OCI-LY7 (cell line): ENCODE measurements at regions not wholly inside any gene's neighbourhood (a gene's known extent, or its start where the extent isn't known, plus 50 kb on each side); places are given as distances from the start of the nearest gene placed in this dataset.

Experiments used
- BruUV-seq: library from RNA; stranded (reverse); fragments of 400-500 nt; replicated peaks from 2 replicates; lab custom pipeline; 2021; lab: Mats Ljungman, UMichigan
- CTCF ChIA-PET: fragments of 300-600 bp; sonication (Branson Sonifier 250); formaldehyde crosslinking; loops from one replicate; lab custom pipeline; 2022; ENCODE audit warnings: antibody characterized with exemption; ENCODE audit not compliant: unreplicated experiment; lab: Charles Lee
- POLR2A ChIA-PET: fragments of 300-600 bp; sonication (Branson Sonifier 250); formaldehyde crosslinking; loops from one replicate; lab custom pipeline; 2022; ENCODE audit warnings: antibody characterized with exemption; lab: Charles Lee
- DNase-seq: peaks from one replicate; pipeline ENCODE4 v3.0.0-alpha.2; 2015; ENCODE audit warnings: low spot score
- H2AFZ ChIP-seq: fragments of 200-600 bp; sonication (generic), shearing (Covaris generic); 2 replicates; pipeline ENCODE4 v1.6.1; 2014; ENCODE audit warnings: mild to moderate bottlenecking, antibody characterized with exemption, low read length, moderate library complexity
- H3K27ac ChIP-seq: fragments of 200-600 bp; sonication (generic); 2 replicates; pipeline ENCODE4 v1.5.1; 2014; ENCODE audit warnings: mixed run types, low read depth, mild to moderate bottlenecking, moderate library complexity, low read length, inconsistent platforms; ENCODE audit not compliant: poor library complexity, severe bottlenecking
- H3K36me3 ChIP-seq: fragments of 200-600 bp; sonication (generic); 2 replicates; pipeline ENCODE4 v1.6.1; 2014; ENCODE audit warnings: mild to moderate bottlenecking, antibody characterized with exemption, low read length, moderate library complexity, mixed read lengths; ENCODE audit not compliant: insufficient read depth
- H3K4me1 ChIP-seq: fragments of 200-600 bp; sonication (generic); 2 replicates; pipeline ENCODE4 v1.5.1; 2014; ENCODE audit warnings: mild to moderate bottlenecking, low read length; ENCODE audit not compliant: insufficient read depth, poor library complexity, severe bottlenecking
- H3K4me2 ChIP-seq: fragments of 200-600 bp; sonication (generic); 2 replicates; pipeline ENCODE4 v1.6.1; 2014; ENCODE audit warnings: mild to moderate bottlenecking, low read length
- H3K4me3 ChIP-seq: fragments of 200-600 bp; sonication (generic); 2 replicates; pipeline ENCODE4 v1.5.1; 2014; ENCODE audit warnings: mild to moderate bottlenecking, low read depth, low read length; ENCODE audit not compliant: poor library complexity, severe bottlenecking
- H3K79me2 ChIP-seq: fragments of 200-600 bp; sonication (generic); 2 replicates; pipeline ENCODE4 v1.6.1; 2016; ENCODE audit warnings: low read depth, mild to moderate bottlenecking, low read length, moderate library complexity, mixed read lengths; ENCODE audit not compliant: insufficient read depth
- H3K9me2 ChIP-seq: fragments of 200-600 bp; sonication (generic); 2 replicates; pipeline ENCODE4 v1.6.1; 2016; ENCODE audit warnings: mild to moderate bottlenecking, low read length, mixed read lengths; ENCODE audit not compliant: insufficient read depth
- H3K9me3 ChIP-seq: fragments of 200-600 bp; sonication (generic); 2 replicates; pipeline ENCODE4 v1.6.1; 2014; ENCODE audit warnings: mild to moderate bottlenecking, mixed run types, low read length, mixed read lengths
- H4K20me1 ChIP-seq: fragments of 200-600 bp; sonication (generic); 2 replicates; pipeline ENCODE4 v1.6.1; 2014; ENCODE audit warnings: mild to moderate bottlenecking, antibody characterized with exemption, low read length, moderate library complexity, mixed read lengths; ENCODE audit not compliant: insufficient read depth
- EZH2phosphoT487 ChIP-seq: fragments of 200-600 bp; sonication (generic); IDR thresholded peaks from 2 replicates; pipeline ENCODE4 v1.6.1; 2018; ENCODE audit warnings: low read depth, borderline replicate concordance, mild to moderate bottlenecking, mixed run types, antibody characterized with exemption, low read length, moderate library complexity, mixed read lengths
- intact Hi-C: fragments of 100-400 bp; cut with micrococcal nuclease; formaldehyde crosslinking; loops from one replicate; pipeline ENCODE4 v1.10.0; 2022; ENCODE audit not compliant: unreplicated experiment
- TF ChIP-seq, protein P1 (sequence below): fragments of 200-600 bp; sonication (generic); conservative IDR thresholded peaks from 2 replicates; pipeline ENCODE4 v1.5.1; 2014; ENCODE audit warnings: mild to moderate bottlenecking, antibody characterized with exemption, low read length, moderate library complexity, mixed read lengths

DNA sequence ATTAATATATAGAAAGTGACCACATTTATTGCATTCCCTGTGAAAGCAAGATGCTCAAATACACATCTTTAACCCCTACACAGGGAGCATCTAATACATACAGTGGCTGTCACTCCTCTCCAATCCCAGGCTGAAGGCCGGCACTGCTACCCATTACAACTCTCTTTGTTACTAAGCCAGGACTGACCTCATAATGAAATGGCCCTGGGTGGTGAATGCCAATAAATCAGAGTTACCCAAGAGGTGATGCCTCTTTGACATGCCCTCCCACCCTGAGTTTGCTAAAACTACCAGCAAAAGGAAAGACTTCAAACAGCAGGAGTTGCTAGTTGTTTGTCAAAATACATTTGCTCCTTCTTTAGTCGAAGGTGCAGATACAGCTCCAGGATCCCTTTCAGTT lies 214.2 kb downstream of the FOXA2 start:
- Histone ChIP-seq H3K4me1 (peaks cover 29% of the 10 kb centered on the region), H3K27ac (no peak overlapping the region), H2AFZ (no peak overlapping the region), H4K20me1 (no peaks in the 10 kb centered on the region), H3K9me2 (no peaks in the 10 kb centered on the region), H3K79me2 (no peaks in the 10 kb centered on the region), H3K36me3 (no peaks in the 10 kb centered on the region), H3K9me3 (no peaks in the 10 kb centered on the region), H3K4me2 (no peak overlapping the region), H3K4me3 (no peak overlapping the region)
- POLR2A ChIA-PET: interaction anchor here (0.7 kb wide), 1 partner anchor 99 kb away, joined by 3 read pairs; no protein-coding TSS in a partner anchor
- DNase-seq: no peak
- TF ChIP-seq, protein P1, sequence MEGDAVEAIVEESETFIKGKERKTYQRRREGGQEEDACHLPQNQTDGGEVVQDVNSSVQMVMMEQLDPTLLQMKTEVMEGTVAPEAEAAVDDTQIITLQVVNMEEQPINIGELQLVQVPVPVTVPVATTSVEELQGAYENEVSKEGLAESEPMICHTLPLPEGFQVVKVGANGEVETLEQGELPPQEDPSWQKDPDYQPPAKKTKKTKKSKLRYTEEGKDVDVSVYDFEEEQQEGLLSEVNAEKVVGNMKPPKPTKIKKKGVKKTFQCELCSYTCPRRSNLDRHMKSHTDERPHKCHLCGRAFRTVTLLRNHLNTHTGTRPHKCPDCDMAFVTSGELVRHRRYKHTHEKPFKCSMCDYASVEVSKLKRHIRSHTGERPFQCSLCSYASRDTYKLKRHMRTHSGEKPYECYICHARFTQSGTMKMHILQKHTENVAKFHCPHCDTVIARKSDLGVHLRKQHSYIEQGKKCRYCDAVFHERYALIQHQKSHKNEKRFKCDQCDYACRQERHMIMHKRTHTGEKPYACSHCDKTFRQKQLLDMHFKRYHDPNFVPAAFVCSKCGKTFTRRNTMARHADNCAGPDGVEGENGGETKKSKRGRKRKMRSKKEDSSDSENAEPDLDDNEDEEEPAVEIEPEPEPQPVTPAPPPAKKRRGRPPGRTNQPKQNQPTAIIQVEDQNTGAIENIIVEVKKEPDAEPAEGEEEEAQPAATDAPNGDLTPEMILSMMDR: no peak
- TF ChIP-seq EZH2phosphoT487: no peak
- intact Hi-C loops: no loop called here
- BruUV-seq: no TSS peak
- CTCF ChIA-PET: no interaction called here

DNA sequence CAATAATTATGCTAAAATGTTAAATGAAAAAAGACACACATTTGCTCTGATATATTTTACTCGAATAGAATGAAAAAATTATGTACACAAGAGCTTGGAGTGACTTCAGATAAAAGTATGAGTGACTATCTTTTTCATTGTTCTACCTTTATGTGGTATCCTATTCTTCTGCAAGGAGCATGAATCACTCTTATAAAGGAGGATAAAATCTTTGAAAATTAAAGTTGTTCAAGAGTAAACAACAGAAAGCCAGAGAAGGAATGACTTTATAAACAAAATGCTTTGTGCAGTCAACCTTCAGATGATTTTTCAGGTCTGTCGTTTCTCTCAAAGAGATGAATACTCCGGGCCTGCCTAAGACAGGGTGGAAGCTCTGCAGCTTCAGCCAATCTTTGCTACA lies 215.3 kb downstream of the FOXA2 start:
- H3K9me2 ChIP-seq: no peaks in the 10 kb centered on the region
- no TSS peak for BruUV-seq
- TF ChIP-seq, protein P1: no peak
- no peak for TF ChIP-seq EZH2phosphoT487
- CTCF ChIA-PET: no interaction called here
- intact Hi-C loops: no loop called here
- POLR2A ChIA-PET: no interaction called here
- no peak overlapping the region for H3K27ac ChIP-seq
- no peaks in the 10 kb centered on the region for H3K79me2 ChIP-seq
- H4K20me1 ChIP-seq: no peaks in the 10 kb centered on the region
- H3K36me3 ChIP-seq: no peaks in the 10 kb centered on the region
- H3K4me3 ChIP-seq: no peak overlapping the region
- no peak for DNase-seq
- H3K4me2 ChIP-seq: no peak overlapping the region
- no peaks in the 10 kb centered on the region for H3K9me3 ChIP-seq
- peaks cover 24% of the 10 kb centered on the region for H3K4me1 ChIP-seq
- no peak overlapping the region for H2AFZ ChIP-seq

DNA sequence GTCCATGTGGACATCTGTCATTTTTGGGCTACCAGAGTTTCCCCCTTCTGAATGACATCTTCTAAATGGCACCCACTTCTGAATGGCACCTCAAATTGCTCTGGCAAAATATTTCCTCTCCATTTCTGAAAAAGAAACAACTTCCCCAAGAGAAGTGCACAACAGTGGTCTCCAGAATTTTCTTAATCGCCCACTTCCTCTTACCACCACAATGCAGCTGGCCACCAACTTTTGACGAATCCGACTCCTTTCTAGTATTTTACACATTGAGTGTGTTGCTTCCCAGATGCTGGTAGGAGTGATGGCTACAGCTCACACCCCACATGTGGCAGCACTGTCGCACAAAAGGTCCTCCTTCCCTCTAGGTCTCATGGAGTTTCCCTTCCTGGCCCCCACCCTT lies 216.1 kb downstream of the FOXA2 start:
- peaks cover 16% of the 10 kb centered on the region for H3K4me1 ChIP-seq
- peak; percentile 8 for DNase-seq
- no peaks in the 10 kb centered on the region for H4K20me1 ChIP-seq
- no peaks in the 10 kb centered on the region for H3K36me3 ChIP-seq
- intact Hi-C loops: no loop called here
- BruUV-seq: no TSS peak
- H3K27ac ChIP-seq: no peak overlapping the region
- H3K79me2 ChIP-seq: no peaks in the 10 kb centered on the region
- H2AFZ ChIP-seq: no peak overlapping the region
- TF ChIP-seq, protein P1: no peak
- no peak for TF ChIP-seq EZH2phosphoT487
- H3K4me3 ChIP-seq: no peak overlapping the region
- no peaks in the 10 kb centered on the region for H3K9me2 ChIP-seq
- no peak overlapping the region for H3K4me2 ChIP-seq
- POLR2A ChIA-PET: interaction anchor here (0.6 kb wide), 1 partner anchor 289 kb away, joined by 4 read pairs; no protein-coding TSS in a partner anchor
- CTCF ChIA-PET: no interaction called here
- no peaks in the 10 kb centered on the region for H3K9me3 ChIP-seq
